GM13977 (cell line): ENCODE measurements at regions not wholly inside any gene's neighbourhood (a gene's known extent, or its start where the extent isn't known, plus 50 kb on each side); places are given as distances from the start of the nearest gene placed in this dataset.

Experiments
- DNase-seq: peaks from one replicate; pipeline ENCODE4 v3.0.0; 2012; ENCODE audit warnings: low spot score
- CTCF ChIP-seq: IDR thresholded peaks from 2 replicates; pipeline ENCODE4 v1.5.1; 2012; ENCODE audit warnings: mild to moderate bottlenecking, control low read depth; ENCODE audit not compliant: insufficient read depth; ENCODE audit errors: extremely low read depth, missing control alignments
- in situ Hi-C: fragments of 300-500 bp; cut with MboI; formaldehyde crosslinking; loops from one replicate; pipeline ENCODE4 v1.12.0; 2022; ENCODE audit warnings: low sequenced_read_pairs, low pct_unique_long_range_greater_than_20kb, mixed read lengths, inconsistent platforms; ENCODE audit not compliant: unreplicated experiment

GRCh38 chr1:29557701-29558600 lies 321.6 kb downstream of the PTPRU start:
- no peak for DNase-seq
- in situ Hi-C loops = no loop called here
- TF ChIP-seq CTCF = no peak

GRCh38 chr1:29557066-29557465 lies 320.7 kb downstream of the PTPRU start:
- TF ChIP-seq CTCF = no peak

GRCh38 chr1:29556657-29557056 lies 320.3 kb downstream of the PTPRU start:
- in situ Hi-C loops = no loop called here
- no peak for TF ChIP-seq CTCF
- DNase-seq = no peak

More at GRCh38 chr1:29557066-29557465, 320.7 kb downstream of the PTPRU start:
- no peak for DNase-seq
- in situ Hi-C loops = no loop called here

GRCh38 chr1:29555043-29555620 lies 318.8 kb downstream of the PTPRU start:
- no peak for DNase-seq
- TF ChIP-seq CTCF = no peak
- in situ Hi-C loops = no loop called here

GRCh38 chr1:29554208-29554778 lies 318.0 kb downstream of the PTPRU start:
- no peak for TF ChIP-seq CTCF
- in situ Hi-C loops = no loop called here
- no peak for DNase-seq

GRCh38 chr1:29551123-29551936 lies 315.0 kb downstream of the PTPRU start:
- in situ Hi-C loops = no loop called here
- DNase-seq = no peak
- no peak for TF ChIP-seq CTCF
